ENCODE measurements at regions not wholly inside any gene's neighbourhood (a gene's known extent, or its start where the extent isn't known, plus 50 kb on each side); places are given as distances from the start of the nearest gene placed in this dataset.

- Mint-ChIP-seq H3K27me3 (peaks cover 0 to 8% (median 3%) of the 10 kb centered on the region in 5 donors), H3K4me3 (no peak overlapping the region), H3K9me3 (no peaks in the 10 kb centered on the region), H3K36me3 (no peaks in the 10 kb centered on the region), H3K4me1 (no peaks in the 10 kb centered on the region), H3K27ac (no peak overlapping the region)
- DNase-seq (no peak), ATAC-seq (no peak)
- POLR2A ChIA-PET: no interaction called here
These were observed 1288.4 kb downstream of the TBC1D22A start for GRCh38 chr22:48050836-48051235.

- Mint-ChIP-seq H3K9me3 (no peaks in the 10 kb centered on the region), H3K4me3 (no peak overlapping the region), H3K27me3 (peaks cover under 1 to 16% (median 5%) of the 10 kb centered on the region in 5 donors), H3K4me1 (peaks cover 0 to 8% (median 0%) of the 10 kb centered on the region in 4 donors), H3K27ac (no peak overlapping the region), H3K36me3 (no peaks in the 10 kb centered on the region)
- POLR2A ChIA-PET: no interaction called here
- ATAC-seq (no peak), DNase-seq (no peak)
These were observed 1286.7 kb downstream of the TBC1D22A start for GRCh38 chr22:48049116-48049515.

- ATAC-seq: no peak
- no peak for DNase-seq
- POLR2A ChIA-PET: no interaction called here
- Mint-ChIP-seq H3K9me3 (no peaks in the 10 kb centered on the region), H3K4me3 (no peak overlapping the region), H3K4me1 (peaks cover 0 to 8% (median 0%) of the 10 kb centered on the region in 4 donors), H3K36me3 (no peaks in the 10 kb centered on the region), H3K27me3 (peaks cover 4 to 18% (median 11%) of the 10 kb centered on the region in 5 donors), H3K27ac (no peak overlapping the region)
These were observed 1285.5 kb downstream of the TBC1D22A start for GRCh38 chr22:48047722-48048500.

- Mint-ChIP-seq H3K4me3 (no peak overlapping the region), H3K9me3 (peaks cover 0 to 2% (median 0%) of the 10 kb centered on the region in 9 donors), H3K4me1 (peaks cover 0 to 8% (median 0%) of the 10 kb centered on the region in 4 donors), H3K36me3 (no peaks in the 10 kb centered on the region), H3K27ac (no peak overlapping the region), H3K27me3 (peaks cover 7 to 14% (median 13%) of the 10 kb centered on the region in 5 donors)
- POLR2A ChIA-PET: no interaction called here
- DNase-seq (no peak), ATAC-seq (no peak)
These were observed 1282.9 kb downstream of the TBC1D22A start for GRCh38 chr22:48045369-48045768.

- peaks cover 7 to 14% (median 13%) of the 10 kb centered on the region in 5 donors for H3K27me3 Mint-ChIP-seq
These were observed 1282.1 kb downstream of the TBC1D22A start for GRCh38 chr22:48044487-48045060.

GRCh38 chr22:48043581-48043980 lies 1281.1 kb downstream of the TBC1D22A start:
- H3K36me3 Mint-ChIP-seq: no peaks in the 10 kb centered on the region
- POLR2A ChIA-PET: no interaction called here
- H3K27me3 Mint-ChIP-seq: peaks cover 7 to 14% (median 13%) of the 10 kb centered on the region in 5 donors
- ATAC-seq (no peak), DNase-seq (no peak)
- H3K9me3 Mint-ChIP-seq: peaks cover 0 to 2% (median 0%) of the 10 kb centered on the region in 9 donors
- peaks cover 0 to 14% (median 0%) of the 10 kb centered on the region in 4 donors for H3K4me1 Mint-ChIP-seq
- H3K27ac Mint-ChIP-seq: no peak overlapping the region
- no peak overlapping the region for H3K4me3 Mint-ChIP-seq

More at GRCh38 chr22:48044487-48045060, 1282.1 kb downstream of the TBC1D22A start:
- Mint-ChIP-seq H3K4me3 (no peak overlapping the region), H3K36me3 (no peaks in the 10 kb centered on the region), H3K9me3 (peaks cover 0 to 2% (median 0%) of the 10 kb centered on the region in 9 donors), H3K27ac (no peak overlapping the region), H3K4me1 (peaks cover 0 to 8% (median 0%) of the 10 kb centered on the region in 4 donors)
- POLR2A ChIA-PET: no interaction called here
- ATAC-seq: no peak
- no peak for DNase-seq

- ATAC-seq (no peak), DNase-seq (no peak)
- POLR2A ChIA-PET: no interaction called here
- Mint-ChIP-seq H3K36me3 (no peaks in the 10 kb centered on the region), H3K4me3 (no peak overlapping the region), H3K27ac (no peak overlapping the region), H3K9me3 (peaks cover 0 to 2% (median 0%) of the 10 kb centered on the region in 9 donors), H3K27me3 (peaks cover 7 to 16% (median 14%) of the 10 kb centered on the region in 5 donors), H3K4me1 (peaks cover 0 to 17% (median 0%) of the 10 kb centered on the region in 4 donors)
These were observed 1280.4 kb downstream of the TBC1D22A start for GRCh38 chr22:48042621-48043395.

- H3K4me3 Mint-ChIP-seq: no peak overlapping the region
- DNase-seq (no peak), ATAC-seq (no peak)
- H3K27ac Mint-ChIP-seq: no peak overlapping the region
- peaks cover 0 to 2% (median 0%) of the 10 kb centered on the region in 9 donors for H3K9me3 Mint-ChIP-seq
- peaks cover 7 to 30% (median 17%) of the 10 kb centered on the region in 5 donors for H3K27me3 Mint-ChIP-seq
- POLR2A ChIA-PET: no interaction called here
- H3K4me1 Mint-ChIP-seq: peaks cover 0 to 9% (median 0%) of the 10 kb centered on the region in 4 donors
- H3K36me3 Mint-ChIP-seq: no peaks in the 10 kb centered on the region
These were observed 1276.9 kb downstream of the TBC1D22A start for GRCh38 chr22:48039326-48039725.

- peaks cover 0 to 2% (median 0%) of the 10 kb centered on the region in 9 donors for H3K9me3 Mint-ChIP-seq
- no peak overlapping the region for H3K4me3 Mint-ChIP-seq
- DNase-seq (no peak), ATAC-seq (no peak)
- H3K36me3 Mint-ChIP-seq: no peaks in the 10 kb centered on the region
- no peak overlapping the region for H3K27ac Mint-ChIP-seq
- POLR2A ChIA-PET: no interaction called here
- peaks cover 0 to 9% (median 0%) of the 10 kb centered on the region in 4 donors for H3K4me1 Mint-ChIP-seq
- H3K27me3 Mint-ChIP-seq: peaks cover 3 to 21% (median 13%) of the 10 kb centered on the region in 5 donors
These were observed 1275.2 kb downstream of the TBC1D22A start for GRCh38 chr22:48037618-48038017.

- H3K27me3 Mint-ChIP-seq: peaks cover 1 to 16% (median 13%) of the 10 kb centered on the region in 5 donors
- ATAC-seq: no peak
- no peaks in the 10 kb centered on the region for H3K9me3 Mint-ChIP-seq
- no peaks in the 10 kb centered on the region for H3K36me3 Mint-ChIP-seq
- H3K27ac Mint-ChIP-seq: peak overlapping the region in 1 of 10 donors; percentile 53
- H3K4me1 Mint-ChIP-seq: peaks cover 0 to 9% (median 0%) of the 10 kb centered on the region in 4 donors
- DNase-seq: no peak
- no peak overlapping the region for H3K4me3 Mint-ChIP-seq
- POLR2A ChIA-PET: no interaction called here
These were observed 1273.4 kb downstream of the TBC1D22A start for GRCh38 chr22:48035897-48036296.

- Mint-ChIP-seq H3K9me3 (no peaks in the 10 kb centered on the region), H3K27ac (no peak overlapping the region), H3K27me3 (peaks cover 0 to 9% (median 1%) of the 10 kb centered on the region in 5 donors), H3K4me3 (no peak overlapping the region), H3K4me1 (no peaks in the 10 kb centered on the region), H3K36me3 (no peaks in the 10 kb centered on the region)
- POLR2A ChIA-PET: no interaction called here
- ATAC-seq (no peak), DNase-seq (no peak)
These were observed 1269.1 kb downstream of the TBC1D22A start for GRCh38 chr22:48031589-48031988.

GRCh38 chr22:48025096-48025495 lies 1262.6 kb downstream of the TBC1D22A start:
- DNase-seq (no peak), ATAC-seq (no peak)
- H3K27me3 Mint-ChIP-seq: peaks cover 0 to 9% (median 3%) of the 10 kb centered on the region in 5 donors
- peaks cover 0 to 6% (median 0%) of the 10 kb centered on the region in 3 donors for H3K36me3 Mint-ChIP-seq
- POLR2A ChIA-PET: no interaction called here
- no peak overlapping the region for H3K27ac Mint-ChIP-seq
- no peaks in the 10 kb centered on the region for H3K4me1 Mint-ChIP-seq
- H3K9me3 Mint-ChIP-seq: peaks cover 0 to 14% (median 7%) of the 10 kb centered on the region in 9 donors
- H3K4me3 Mint-ChIP-seq: no peak overlapping the region

GRCh38 chr22:48021991-48022401 lies 1259.5 kb downstream of the TBC1D22A start:
- Mint-ChIP-seq H3K27me3 (peaks cover 15 to 30% (median 25%) of the 10 kb centered on the region in 5 donors), H3K9me3 (peaks cover 0 to 32% (median 21%) of the 10 kb centered on the region in 9 donors), H3K36me3 (peaks cover 3 to 15% (median 9%) of the 10 kb centered on the region in 3 donors), H3K27ac (no peak overlapping the region), H3K4me3 (no peak overlapping the region), H3K4me1 (no peaks in the 10 kb centered on the region)
- POLR2A ChIA-PET: no interaction called here
- ATAC-seq (no peak), DNase-seq (no peak)

All from naive thymus-derived CD8-positive, alpha-beta T cell (primary cell).